Fibroblast of skin of right biceps (primary cell): ENCODE measurements at regions not wholly inside any gene's neighbourhood (a gene's known extent, or its start where the extent isn't known, plus 50 kb on each side); places are given as distances from the start of the nearest gene placed in this dataset.
"Not testable (repeated sequence)": the region's sequence is repeated elsewhere in the genome, so short reads cannot be mapped to it uniquely, and the experiment has no call there.

Experiments
- DNase-seq: peaks from one replicate; pipeline ENCODE4 v3.0.0-alpha.2; 2013

GRCh38 chr7:68729371-68729770 lies 868.9 kb upstream of the AUTS2 start:
- no peak for DNase-seq

GRCh38 chr7:68730194-68730593 lies 868.1 kb upstream of the AUTS2 start:
- DNase-seq: no peak

DNA sequence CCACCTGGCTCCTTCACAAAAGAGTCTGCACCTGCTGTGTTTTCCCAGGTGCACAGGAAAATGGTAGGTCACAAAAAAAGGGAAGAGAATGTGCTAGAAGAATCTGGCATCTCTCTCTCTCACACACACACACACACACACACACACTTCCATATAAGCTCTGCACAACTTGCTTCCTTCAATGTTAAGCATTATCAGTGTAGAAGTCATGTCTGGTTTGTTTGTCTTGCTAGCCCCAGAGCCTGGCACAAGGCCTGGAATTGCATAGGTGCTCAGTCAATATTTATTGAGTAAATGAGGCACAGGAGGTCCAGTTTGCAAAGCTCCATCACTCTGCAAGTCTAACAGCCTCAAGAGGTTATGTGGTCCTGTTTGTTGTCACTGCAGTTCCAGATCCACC lies 867.3 kb upstream of the AUTS2 start:
- DNase-seq: no peak

DNA sequence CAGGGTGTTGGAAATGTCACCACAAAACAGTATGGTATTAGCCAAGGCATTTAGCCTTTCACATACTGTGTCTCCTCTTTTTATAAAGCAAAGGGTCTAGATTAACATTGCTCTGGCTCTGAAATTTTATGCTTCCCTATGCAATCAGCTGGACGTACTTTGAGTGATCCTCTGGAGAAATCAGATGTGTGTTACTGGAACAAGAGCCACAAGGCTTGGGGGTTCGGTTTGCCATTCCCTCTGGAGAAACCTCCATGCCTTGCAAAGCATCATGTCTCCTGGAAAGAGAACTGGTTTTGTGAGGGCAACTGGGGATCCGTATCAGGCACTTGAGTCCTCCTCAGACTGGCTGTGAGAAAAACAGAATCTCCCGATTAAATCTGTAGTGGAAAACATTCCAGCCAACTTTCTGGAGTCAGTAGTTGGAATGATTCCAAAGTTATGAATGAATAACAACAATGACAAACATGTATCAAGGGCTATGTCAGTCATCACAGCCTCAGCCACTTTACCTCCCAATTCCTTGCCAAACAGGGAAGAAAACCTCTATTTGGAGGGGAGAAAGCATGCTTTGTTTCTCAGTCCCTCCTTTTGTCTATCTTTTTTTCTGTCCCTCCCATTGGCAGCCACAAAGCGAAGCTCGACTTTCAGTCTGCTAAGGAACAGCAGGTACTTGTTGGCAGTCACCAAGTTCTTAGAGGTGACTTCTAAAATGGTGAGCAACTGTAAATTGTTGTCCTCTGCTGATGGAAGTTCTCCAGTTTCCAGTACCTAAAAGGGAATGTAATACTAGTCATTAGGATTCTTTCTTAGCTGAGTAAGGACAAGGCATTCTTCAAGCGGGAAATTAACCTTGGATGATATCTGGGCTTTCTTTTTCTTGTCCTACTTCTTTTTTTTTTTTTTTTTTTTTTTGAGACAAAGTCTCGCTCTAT lies 864.8 kb upstream of the AUTS2 start:
- DNase-seq: peak; percentile 61

GRCh38 chr7:68734431-68734830 lies 863.8 kb upstream of the AUTS2 start:
- DNase-seq: no peak

DNA sequence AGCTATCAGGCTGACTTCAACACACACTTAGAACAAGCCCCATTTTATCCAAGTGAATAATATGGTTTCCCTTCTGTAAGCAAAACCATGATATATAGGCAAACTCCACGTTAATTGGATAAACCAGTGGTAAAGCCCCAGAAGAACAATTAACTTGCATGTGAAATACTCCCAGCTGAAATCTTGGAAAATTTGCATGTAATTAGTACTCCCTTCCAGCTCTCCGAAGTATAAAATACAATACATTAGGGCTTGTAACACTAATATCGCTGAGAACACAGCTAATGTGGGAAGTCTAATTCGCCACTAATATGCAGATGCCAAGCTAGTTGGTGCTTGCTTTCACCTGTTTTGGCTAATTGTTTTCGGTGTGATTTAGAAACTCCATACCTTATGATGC lies 859.0 kb upstream of the AUTS2 start:
- DNase-seq: no peak

- no peak for DNase-seq
Observed at GRCh38 chr7:68744036-68744435, 854.2 kb upstream of the AUTS2 start.

DNA sequence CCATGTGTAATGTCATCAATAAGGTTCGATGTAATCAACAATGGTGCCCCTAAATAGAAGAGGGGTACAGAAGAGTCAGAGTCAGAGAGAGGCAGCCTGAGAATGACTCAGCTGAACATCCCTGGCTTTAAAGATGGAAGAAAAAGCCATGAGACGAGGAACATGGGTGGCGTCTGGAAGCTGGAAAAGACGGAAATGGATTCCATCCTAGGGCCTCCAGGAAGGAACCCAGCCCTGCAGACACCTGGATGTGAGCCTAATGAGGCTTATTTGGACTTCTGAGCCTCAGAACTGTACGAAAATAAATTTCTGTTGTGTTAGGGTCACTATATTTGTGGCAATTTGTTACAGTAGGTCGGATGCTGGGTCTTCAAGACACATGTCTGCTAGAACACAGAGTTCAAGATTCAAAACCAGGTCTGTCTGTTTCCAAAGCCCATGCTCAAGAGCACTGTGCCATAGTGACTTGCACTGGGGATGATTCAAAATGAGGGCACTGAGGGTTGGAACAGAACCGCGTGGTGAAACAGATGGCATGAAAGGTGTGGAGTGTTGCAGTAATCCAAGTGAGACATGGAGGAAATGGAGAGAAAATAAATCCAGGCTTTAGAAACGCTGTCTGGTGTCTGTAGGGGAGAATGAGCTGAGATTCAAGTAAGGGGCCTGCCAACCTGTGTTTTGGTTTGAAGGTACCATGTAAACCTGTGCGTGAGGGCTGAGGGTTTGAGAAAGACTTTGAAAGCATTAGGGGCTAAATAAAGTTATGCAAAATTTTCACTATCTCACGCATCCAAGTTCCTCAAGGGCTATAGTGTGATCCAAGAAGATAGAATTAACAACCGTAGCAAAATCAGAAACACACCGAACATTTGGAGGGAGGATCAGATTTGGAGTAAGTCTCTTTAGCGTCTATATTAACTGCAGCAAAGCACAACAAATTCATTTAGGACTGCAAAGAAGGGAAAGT lies 849.1 kb upstream of the AUTS2 start:
- no peak for DNase-seq

GRCh38 chr7:68752485-68753178 lies 845.6 kb upstream of the AUTS2 start:
- peak; percentile 36 for DNase-seq

DNA sequence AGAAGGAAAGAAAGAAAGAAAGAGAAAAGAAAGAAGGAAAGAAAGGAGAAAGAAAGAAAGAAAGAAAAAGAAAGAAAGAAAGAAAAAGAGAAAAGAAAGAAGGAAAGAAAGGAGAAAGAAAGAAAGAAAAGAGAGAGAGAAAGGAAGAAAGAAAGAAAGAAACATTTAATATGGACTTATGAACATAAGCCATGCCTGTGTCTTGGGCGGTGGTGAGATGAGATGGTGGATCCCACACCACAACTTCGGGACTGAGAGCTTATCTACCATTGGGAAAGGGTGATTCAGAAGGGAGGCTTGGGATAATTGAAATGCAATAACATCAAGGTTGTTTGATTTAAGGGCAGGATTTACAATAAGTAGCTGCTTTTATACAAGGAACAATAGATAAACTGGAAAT lies 843.9 kb upstream of the AUTS2 start:
- DNase-seq: no peak

DNA sequence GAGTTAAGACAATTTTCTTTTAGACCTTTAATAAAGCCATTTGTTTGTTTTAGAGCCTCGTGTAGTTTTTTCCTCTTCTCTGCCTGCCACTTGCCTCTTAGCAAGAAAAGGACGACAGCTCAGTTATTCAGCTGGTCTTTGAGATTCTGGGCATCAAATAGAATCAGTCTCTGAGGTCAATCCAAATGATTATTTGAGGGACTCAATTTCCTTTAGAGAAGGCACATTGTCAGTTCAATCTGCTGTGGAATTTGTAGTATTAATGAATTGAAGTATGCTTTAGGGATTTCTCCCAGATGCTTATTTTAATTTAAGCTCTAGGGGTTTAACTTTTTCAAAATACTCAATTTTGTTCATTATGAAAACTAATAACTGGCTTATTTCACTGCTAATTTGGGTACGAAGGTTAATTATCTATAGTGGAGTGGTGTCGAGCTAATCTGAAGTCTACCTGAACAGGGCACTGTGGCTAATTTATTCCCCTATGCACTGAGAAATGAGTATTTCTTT lies 841.2 kb upstream of the AUTS2 start:
- DNase-seq: no peak

DNA sequence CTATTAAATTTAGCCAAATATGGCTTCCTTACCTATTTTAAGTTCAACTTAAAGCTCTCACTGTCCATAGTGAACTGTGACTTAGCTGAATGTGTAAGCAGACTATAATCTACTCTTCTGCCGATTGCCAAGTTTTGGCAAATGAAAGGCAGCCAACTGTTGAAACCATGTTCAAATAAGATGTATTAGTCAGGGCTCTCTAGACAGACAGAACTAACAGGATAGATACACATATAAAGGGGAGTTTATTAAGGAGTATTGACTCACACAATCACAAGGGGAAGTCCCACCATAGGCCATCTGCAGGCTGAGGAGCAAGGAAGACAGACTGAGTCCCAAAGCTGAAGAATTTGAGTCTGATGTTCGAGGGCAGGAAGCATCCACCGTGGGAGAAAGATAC lies 837.7 kb upstream of the AUTS2 start:
- peak; percentile 41 for DNase-seq

- no peak for DNase-seq
Observed at GRCh38 chr7:68767462-68767861, 830.8 kb upstream of the AUTS2 start.

- DNase-seq: peak; percentile 12
Observed at GRCh38 chr7:68770649-68771048, 827.6 kb upstream of the AUTS2 start.

GRCh38 chr7:68776326-68776725 lies 821.9 kb upstream of the AUTS2 start:
- DNase-seq: peak; percentile 42

GRCh38 chr7:68783684-68784083 lies 814.6 kb upstream of the AUTS2 start:
- peak; percentile 60 for DNase-seq

DNA sequence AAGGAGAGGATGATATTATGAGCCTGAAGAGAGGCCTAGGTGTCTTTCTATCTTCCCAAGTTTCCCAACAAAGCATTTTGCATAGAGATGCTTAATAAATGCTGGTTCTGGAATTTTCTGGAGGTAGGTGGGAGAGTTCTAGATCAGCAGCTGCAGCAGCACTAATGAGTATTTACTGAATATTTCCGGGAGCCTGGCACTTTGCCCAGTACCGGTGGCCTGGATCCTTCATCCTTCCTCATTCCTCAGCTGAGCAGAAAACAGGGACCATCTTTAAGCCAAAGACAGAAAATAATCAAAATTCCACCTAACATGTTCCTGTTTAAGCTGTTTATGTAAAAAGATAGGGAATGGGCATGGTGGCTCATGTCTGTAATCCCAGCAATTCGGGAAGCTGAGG lies 813.2 kb upstream of the AUTS2 start:
- DNase-seq: peak; percentile 70

DNA sequence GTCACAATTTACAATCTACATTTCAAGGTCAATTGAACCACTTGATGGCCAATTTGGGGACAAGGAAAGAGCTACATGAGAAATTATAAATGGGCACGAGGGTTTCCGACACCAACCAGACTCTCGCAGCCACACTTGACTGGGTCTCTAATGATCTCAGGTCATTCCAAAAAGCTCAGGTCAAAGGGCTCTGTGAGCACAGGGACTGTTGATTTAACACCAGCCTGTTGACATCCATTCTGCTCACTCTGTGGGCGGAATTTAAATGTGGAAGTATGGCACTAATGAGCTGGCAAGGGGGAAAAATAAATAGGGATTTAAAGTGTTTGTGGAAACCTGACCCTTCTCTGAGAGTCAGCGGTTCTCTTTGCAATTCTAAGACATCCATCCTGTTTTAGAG lies 810.7 kb upstream of the AUTS2 start:
- DNase-seq: no peak

- DNase-seq: not testable (repeated sequence)
Observed at GRCh38 chr7:68788529-68788928, 809.7 kb upstream of the AUTS2 start.

DNA sequence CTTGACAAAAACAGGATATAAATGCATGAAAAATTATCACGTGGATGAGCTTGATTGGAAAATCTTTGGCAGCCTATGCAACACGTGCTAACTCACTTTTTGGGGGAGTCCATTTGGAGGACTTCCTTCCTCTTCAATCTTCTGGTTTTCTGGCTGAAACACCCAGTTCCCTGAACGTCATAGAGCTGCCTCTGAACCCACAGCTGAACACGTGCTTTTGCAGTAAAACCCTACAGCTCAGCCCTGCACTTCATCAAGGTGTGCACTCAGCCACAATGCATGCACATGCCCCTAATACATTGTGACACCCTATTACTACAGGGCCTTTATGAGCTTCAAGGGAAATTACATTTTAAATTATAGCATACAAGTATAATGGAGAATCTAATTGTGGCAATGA lies 808.7 kb upstream of the AUTS2 start:
- no peak for DNase-seq

DNA sequence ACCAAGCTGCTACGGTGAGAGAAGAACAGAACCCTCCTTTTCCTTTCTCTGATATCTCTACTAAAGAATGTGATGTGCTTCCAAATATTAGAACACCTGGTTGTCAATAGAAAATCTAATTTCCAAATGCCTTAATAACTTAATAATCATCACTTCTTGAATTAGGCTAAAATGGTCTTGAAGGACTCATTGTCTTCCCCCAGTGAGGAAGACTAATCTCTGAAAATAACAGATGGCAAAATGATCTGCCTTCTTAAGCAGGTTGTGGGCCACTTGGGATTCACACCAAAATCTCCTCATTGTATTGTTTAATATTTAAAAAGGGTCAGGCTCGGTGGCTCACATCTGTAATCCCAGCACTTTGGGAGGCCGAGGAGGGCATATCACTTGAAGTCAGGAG lies 805.9 kb upstream of the AUTS2 start:
- no peak for DNase-seq

- DNase-seq: no peak
Observed at GRCh38 chr7:68793513-68793912, 804.8 kb upstream of the AUTS2 start.

GRCh38 chr7:68800316-68800715 lies 798.0 kb upstream of the AUTS2 start:
- no peak for DNase-seq
